Fibroblast of lung (primary cell): ENCODE measurements at regions not wholly inside any gene's neighbourhood (a gene's known extent, or its start where the extent isn't known, plus 50 kb on each side); places are given as distances from the start of the nearest gene placed in this dataset.

Experiments
- DNase-seq, 2 donors: peaks; one replicate each; pipeline versions ENCODE4 v3.0.0 to v3.0.0-alpha.2; 2010; ENCODE audit warnings: low read depth in 2 of 2
- H2AFZ ChIP-seq: 2 replicates; pipeline ENCODE4 v1.5.1; 2012; ENCODE audit warnings: low read length, control low read depth, inconsistent platforms
- H3K27ac ChIP-seq: 2 replicates; pipeline ENCODE4 v1.5.1; 2011; ENCODE audit warnings: low read length, control low read depth; ENCODE audit not compliant: insufficient read depth
- H3K27me3 ChIP-seq: 2 replicates; pipeline ENCODE4 v1.5.1; 2011; ENCODE audit warnings: mild to moderate bottlenecking, low read length; ENCODE audit not compliant: control insufficient read depth, insufficient read depth
- H3K36me3 ChIP-seq: 2 replicates; pipeline ENCODE4 v1.5.1; 2011; ENCODE audit warnings: low read length; ENCODE audit not compliant: control insufficient read depth, insufficient read depth
- H3K4me1 ChIP-seq: 2 replicates; pipeline ENCODE4 v1.5.1; 2011; ENCODE audit warnings: low read length; ENCODE audit not compliant: control insufficient read depth, insufficient read depth; ENCODE audit errors: extremely low read depth
- H3K4me2 ChIP-seq: 2 replicates; pipeline ENCODE4 v1.5.1; 2011; ENCODE audit warnings: low read length, control low read depth; ENCODE audit not compliant: insufficient read depth; ENCODE audit errors: extremely low read depth
- H3K4me3 ChIP-seq, 4 experiments: fragments of 200-600 bp in 1 of 4; sonication (generic) in 1 of 4; replicated peaks in 1 of 4; 2 replicates each; pipeline ENCODE4 v1.5.1; 2011 to 2016; ENCODE audit warnings: low read length in 4 of 4, low read depth in 3 of 4, mild to moderate bottlenecking in 3 of 4, control low read depth in 2 of 4, inconsistent platforms in 1 of 4, mixed read lengths in 1 of 4; ENCODE audit not compliant: insufficient read depth in 1 of 4; ENCODE audit errors: control extremely low read depth in 1 of 4
- H3K79me2 ChIP-seq: 2 replicates; pipeline ENCODE4 v1.5.1; 2012; ENCODE audit warnings: mild to moderate bottlenecking, low read length, inconsistent platforms; ENCODE audit not compliant: control insufficient read depth, insufficient read depth
- H3K9ac ChIP-seq: 2 replicates; pipeline ENCODE4 v1.5.1; 2011; ENCODE audit warnings: mild to moderate bottlenecking, low read length, control low read depth; ENCODE audit not compliant: insufficient read depth
- H3K9me3 ChIP-seq: 2 replicates; pipeline ENCODE4 v1.5.1; 2012; ENCODE audit warnings: low read depth, low read length; ENCODE audit not compliant: control insufficient read depth, insufficient read depth
- H4K20me1 ChIP-seq: 2 replicates; pipeline ENCODE4 v1.5.1; 2011; ENCODE audit warnings: low read length; ENCODE audit not compliant: control insufficient read depth, insufficient read depth; ENCODE audit errors: extremely low read depth
- EZH2 ChIP-seq: IDR thresholded peaks from 2 replicates; pipeline ENCODE4 v1.5.1; 2012; ENCODE audit warnings: low read length, control low read depth, mild to moderate bottlenecking; ENCODE audit errors: missing control alignments
- TF ChIP-seq, protein P1 (sequence below), 2 donors: IDR thresholded peaks in 1 of 2; conservative IDR thresholded peaks in 1 of 2; 1 replicate in 1 of 2; 2 replicates in 1 of 2; pipeline ENCODE4 v1.5.1; 2011 to 2012; ENCODE audit warnings: low read length in 2 of 2, control low read depth in 1 of 2, inconsistent platforms in 1 of 2, low read depth in 1 of 2, mild to moderate bottlenecking in 1 of 2

DNA sequence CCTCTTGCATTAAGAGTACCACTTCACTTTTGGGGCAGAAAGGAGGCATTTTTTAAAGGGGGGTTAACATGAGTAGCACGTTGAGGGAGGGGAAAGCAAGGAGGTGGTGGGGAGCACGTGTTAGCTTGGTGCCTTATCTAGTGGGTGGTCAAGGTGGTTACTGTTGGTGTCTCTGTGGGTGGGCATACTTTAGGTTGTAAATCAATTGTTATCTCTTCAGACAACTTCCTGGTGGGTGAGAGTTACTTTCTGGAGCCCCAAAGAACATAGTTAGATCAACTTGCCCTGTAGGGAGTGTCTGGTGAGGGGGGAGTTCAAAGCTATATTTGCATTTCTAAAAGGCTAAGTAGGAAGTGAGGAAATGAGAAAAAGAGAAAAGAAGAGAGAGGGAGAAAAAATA is 297.7 kb upstream of the CLNK start:
- DNase-seq = no peak
- Histone ChIP-seq H3K4me1 (no peaks in the 10 kb centered on the region), H3K9me3 (no peaks in the 10 kb centered on the region), H3K27me3 (no peaks in the 10 kb centered on the region), H3K79me2 (no peaks in the 10 kb centered on the region), H3K9ac (no peak overlapping the region), H2AFZ (no peak overlapping the region), H3K27ac (no peak overlapping the region), H3K4me2 (no peak overlapping the region), H4K20me1 (no peaks in the 10 kb centered on the region), H3K4me3 (no peak overlapping the region), H3K36me3 (no peaks in the 10 kb centered on the region)
- TF ChIP-seq, protein P1, sequence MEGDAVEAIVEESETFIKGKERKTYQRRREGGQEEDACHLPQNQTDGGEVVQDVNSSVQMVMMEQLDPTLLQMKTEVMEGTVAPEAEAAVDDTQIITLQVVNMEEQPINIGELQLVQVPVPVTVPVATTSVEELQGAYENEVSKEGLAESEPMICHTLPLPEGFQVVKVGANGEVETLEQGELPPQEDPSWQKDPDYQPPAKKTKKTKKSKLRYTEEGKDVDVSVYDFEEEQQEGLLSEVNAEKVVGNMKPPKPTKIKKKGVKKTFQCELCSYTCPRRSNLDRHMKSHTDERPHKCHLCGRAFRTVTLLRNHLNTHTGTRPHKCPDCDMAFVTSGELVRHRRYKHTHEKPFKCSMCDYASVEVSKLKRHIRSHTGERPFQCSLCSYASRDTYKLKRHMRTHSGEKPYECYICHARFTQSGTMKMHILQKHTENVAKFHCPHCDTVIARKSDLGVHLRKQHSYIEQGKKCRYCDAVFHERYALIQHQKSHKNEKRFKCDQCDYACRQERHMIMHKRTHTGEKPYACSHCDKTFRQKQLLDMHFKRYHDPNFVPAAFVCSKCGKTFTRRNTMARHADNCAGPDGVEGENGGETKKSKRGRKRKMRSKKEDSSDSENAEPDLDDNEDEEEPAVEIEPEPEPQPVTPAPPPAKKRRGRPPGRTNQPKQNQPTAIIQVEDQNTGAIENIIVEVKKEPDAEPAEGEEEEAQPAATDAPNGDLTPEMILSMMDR (conservative IDR thresholded peaks at IDR 0.05 in 1 of 2, IDR thresholded peaks at IDR 0.05 in 1 of 2; ENCODE audit: low read depth in 1 of 2, low read length in 2 of 2) = no peak
- no peak for TF ChIP-seq EZH2

DNA sequence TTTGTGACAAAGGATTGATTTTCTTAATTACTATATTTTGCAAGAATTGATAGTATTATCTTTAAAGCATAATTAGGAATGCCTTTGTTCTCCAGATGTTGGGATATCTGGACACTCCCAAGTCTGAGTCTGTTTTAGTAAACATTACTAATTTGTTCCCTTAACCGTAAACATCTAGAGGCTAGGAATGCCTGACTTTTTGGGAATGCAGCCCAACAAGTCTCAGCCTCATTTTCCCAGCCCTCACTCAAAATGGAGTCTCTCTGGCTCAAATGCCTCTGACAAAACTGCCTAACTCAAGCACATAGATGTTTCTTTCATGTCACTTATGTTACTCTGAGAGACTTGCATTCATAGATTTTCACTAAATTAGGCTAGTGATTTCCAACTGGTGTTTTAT is 297.0 kb upstream of the CLNK start:
- Histone ChIP-seq H3K27me3 (no peaks in the 10 kb centered on the region), H3K4me3 (no peak overlapping the region), H3K27ac (no peak overlapping the region), H3K9me3 (no peaks in the 10 kb centered on the region), H4K20me1 (no peaks in the 10 kb centered on the region), H3K4me1 (no peaks in the 10 kb centered on the region), H3K36me3 (no peaks in the 10 kb centered on the region), H3K79me2 (no peaks in the 10 kb centered on the region), H3K4me2 (no peak overlapping the region), H3K9ac (no peak overlapping the region), H2AFZ (no peak overlapping the region)
- no peak for TF ChIP-seq EZH2
- TF ChIP-seq, protein P1 (conservative IDR thresholded peaks at IDR 0.05 in 1 of 2, IDR thresholded peaks at IDR 0.05 in 1 of 2; ENCODE audit: low read depth in 1 of 2, low read length in 2 of 2) = no peak
- DNase-seq = no peak

DNA sequence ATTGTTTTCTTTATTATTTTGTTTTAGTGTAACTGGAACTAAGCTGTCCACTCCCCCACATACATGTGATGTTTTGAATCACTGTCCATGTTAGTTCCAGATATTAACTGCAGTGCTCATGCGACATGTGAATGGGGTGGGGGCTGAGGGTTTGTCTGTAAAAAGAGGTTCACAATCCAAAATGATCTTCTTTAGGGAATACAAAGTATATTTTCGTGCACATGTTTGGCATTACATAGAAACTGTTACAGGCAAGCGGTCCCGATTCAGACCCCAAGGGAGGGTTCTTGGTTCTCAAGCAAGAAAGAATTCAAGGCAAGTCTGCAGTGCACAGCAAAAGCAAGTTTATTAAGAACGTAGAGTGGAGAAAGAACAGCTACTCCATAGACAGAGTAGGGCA is 296.5 kb upstream of the CLNK start:
- Histone ChIP-seq H3K9ac (no peak overlapping the region), H2AFZ (no peak overlapping the region), H4K20me1 (no peaks in the 10 kb centered on the region), H3K4me3 (no peak overlapping the region), H3K27ac (no peak overlapping the region), H3K9me3 (no peaks in the 10 kb centered on the region), H3K27me3 (no peaks in the 10 kb centered on the region), H3K36me3 (no peaks in the 10 kb centered on the region), H3K4me1 (no peaks in the 10 kb centered on the region), H3K79me2 (no peaks in the 10 kb centered on the region), H3K4me2 (no peak overlapping the region)
- no peak for DNase-seq
- TF ChIP-seq EZH2 = no peak
- TF ChIP-seq, protein P1 (conservative IDR thresholded peaks at IDR 0.05 in 1 of 2, IDR thresholded peaks at IDR 0.05 in 1 of 2; ENCODE audit: low read depth in 1 of 2, low read length in 2 of 2) = no peak
